ENCODE measurements at regions not wholly inside any gene's neighbourhood (a gene's known extent, or its start where the extent isn't known, plus 50 kb on each side); places are given as distances from the start of the nearest gene placed in this dataset.

DNA sequence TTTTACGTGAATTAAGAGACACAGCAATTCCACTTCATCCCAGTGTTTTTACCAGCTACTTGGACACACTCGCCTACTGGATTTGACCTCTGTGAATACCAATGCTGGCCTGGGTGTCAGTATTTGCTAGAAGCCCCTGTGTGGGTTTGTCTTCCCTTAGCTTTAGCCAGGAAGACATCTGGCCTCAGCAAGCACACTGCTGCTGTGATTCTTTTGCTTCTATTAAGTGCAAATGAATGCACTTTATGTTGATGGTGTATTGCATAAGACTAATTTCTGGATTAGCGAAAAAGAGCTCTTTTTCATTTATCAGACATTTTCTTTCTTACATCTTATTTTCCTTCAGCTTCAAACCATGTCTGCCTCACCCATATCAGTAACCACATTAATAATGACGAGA is 140.0 kb downstream of the CHRM3 start:
- TF ChIP-seq, protein P1, sequence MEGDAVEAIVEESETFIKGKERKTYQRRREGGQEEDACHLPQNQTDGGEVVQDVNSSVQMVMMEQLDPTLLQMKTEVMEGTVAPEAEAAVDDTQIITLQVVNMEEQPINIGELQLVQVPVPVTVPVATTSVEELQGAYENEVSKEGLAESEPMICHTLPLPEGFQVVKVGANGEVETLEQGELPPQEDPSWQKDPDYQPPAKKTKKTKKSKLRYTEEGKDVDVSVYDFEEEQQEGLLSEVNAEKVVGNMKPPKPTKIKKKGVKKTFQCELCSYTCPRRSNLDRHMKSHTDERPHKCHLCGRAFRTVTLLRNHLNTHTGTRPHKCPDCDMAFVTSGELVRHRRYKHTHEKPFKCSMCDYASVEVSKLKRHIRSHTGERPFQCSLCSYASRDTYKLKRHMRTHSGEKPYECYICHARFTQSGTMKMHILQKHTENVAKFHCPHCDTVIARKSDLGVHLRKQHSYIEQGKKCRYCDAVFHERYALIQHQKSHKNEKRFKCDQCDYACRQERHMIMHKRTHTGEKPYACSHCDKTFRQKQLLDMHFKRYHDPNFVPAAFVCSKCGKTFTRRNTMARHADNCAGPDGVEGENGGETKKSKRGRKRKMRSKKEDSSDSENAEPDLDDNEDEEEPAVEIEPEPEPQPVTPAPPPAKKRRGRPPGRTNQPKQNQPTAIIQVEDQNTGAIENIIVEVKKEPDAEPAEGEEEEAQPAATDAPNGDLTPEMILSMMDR (IDR thresholded peaks at IDR 0.05) = no peak
- TF ChIP-seq POLR2A (IDR thresholded peaks at IDR 0.05) = no peak
